ENCODE measurements at regions not wholly inside any gene's neighbourhood (a gene's known extent, or its start where the extent isn't known, plus 50 kb on each side); places are given as distances from the start of the nearest gene placed in this dataset.

DNA sequence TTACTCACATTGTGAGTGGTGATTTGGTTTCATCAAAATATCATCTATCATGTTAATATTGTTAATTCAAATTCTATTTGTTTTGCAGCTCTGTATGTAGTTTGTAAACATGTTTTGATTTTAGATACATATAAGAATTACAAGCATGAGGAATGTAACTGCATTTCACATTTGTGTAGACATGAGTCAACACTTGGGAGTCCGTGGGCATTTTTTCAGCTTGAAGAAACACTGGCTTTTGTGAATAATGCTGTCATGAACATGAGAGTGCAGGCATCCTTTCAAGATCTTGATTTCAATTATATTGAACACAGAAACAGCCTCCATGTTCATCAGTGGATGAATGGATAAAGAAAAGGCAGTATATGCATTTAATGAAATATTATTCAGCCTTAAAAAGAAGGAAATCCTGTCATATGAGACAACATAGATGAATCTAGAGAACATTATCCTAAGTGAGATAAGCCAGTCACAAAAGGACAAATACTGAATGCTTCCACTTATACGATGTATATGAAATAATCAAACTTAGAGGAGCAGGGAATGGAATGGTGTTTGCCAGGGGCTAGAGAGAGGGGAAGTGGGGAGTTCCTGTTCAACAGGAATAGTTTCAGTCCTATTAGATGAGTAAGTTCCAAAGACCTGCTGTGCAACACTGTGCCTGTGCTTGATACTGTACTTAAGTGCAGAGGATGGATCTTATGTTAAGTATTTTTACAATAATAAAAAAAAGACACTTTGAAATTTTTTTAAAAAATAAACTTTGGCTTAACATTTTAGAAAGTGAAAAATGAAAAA lies 194.9 kb downstream of the LRATD1 start:
- TF ChIP-seq, protein P1, sequence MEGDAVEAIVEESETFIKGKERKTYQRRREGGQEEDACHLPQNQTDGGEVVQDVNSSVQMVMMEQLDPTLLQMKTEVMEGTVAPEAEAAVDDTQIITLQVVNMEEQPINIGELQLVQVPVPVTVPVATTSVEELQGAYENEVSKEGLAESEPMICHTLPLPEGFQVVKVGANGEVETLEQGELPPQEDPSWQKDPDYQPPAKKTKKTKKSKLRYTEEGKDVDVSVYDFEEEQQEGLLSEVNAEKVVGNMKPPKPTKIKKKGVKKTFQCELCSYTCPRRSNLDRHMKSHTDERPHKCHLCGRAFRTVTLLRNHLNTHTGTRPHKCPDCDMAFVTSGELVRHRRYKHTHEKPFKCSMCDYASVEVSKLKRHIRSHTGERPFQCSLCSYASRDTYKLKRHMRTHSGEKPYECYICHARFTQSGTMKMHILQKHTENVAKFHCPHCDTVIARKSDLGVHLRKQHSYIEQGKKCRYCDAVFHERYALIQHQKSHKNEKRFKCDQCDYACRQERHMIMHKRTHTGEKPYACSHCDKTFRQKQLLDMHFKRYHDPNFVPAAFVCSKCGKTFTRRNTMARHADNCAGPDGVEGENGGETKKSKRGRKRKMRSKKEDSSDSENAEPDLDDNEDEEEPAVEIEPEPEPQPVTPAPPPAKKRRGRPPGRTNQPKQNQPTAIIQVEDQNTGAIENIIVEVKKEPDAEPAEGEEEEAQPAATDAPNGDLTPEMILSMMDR (IDR thresholded peaks at IDR 0.05) = no peak
- TF ChIP-seq MEF2A (IDR thresholded peaks at IDR 0.05; ENCODE audit: borderline replicate concordance, low read depth) (no peak), POLR2AphosphoS5 (IDR thresholded peaks at IDR 0.05; ENCODE audit: low read depth, low read length) (no peak), SMC3 (IDR thresholded peaks at IDR 0.05; ENCODE audit: low read depth, low read length) (no peak), JUND (IDR thresholded peaks at IDR 0.05) (no peak), RFX5 (IDR thresholded peaks at IDR 0.05; ENCODE audit: low read length) (no peak), RAD21 (IDR thresholded peaks at IDR 0.05; ENCODE audit: low read length) (no peak), CHD2 (IDR thresholded peaks at IDR 0.05; ENCODE audit: low read length, partially characterized antibody) (no peak), SIN3A (IDR thresholded peaks at IDR 0.05; ENCODE audit: borderline replicate concordance, low read depth, low read length) (no peak), EP300 (IDR thresholded peaks at IDR 0.05; ENCODE audit: borderline replicate concordance in 1 of 2, low read depth in 1 of 2, low read length in 1 of 2) (no peak), TAF1 (IDR thresholded peaks at IDR 0.05; ENCODE audit: borderline replicate concordance, low read depth, low read length) (no peak)
- TF ChIP-seq, protein P2, sequence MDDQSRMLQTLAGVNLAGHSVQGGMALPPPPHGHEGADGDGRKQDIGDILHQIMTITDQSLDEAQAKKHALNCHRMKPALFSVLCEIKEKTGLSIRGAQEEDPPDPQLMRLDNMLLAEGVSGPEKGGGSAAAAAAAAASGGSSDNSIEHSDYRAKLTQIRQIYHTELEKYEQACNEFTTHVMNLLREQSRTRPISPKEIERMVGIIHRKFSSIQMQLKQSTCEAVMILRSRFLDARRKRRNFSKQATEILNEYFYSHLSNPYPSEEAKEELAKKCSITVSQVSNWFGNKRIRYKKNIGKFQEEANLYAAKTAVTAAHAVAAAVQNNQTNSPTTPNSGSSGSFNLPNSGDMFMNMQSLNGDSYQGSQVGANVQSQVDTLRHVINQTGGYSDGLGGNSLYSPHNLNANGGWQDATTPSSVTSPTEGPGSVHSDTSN (IDR thresholded peaks at IDR 0.05) = no peak
- TF ChIP-seq, protein P3, sequence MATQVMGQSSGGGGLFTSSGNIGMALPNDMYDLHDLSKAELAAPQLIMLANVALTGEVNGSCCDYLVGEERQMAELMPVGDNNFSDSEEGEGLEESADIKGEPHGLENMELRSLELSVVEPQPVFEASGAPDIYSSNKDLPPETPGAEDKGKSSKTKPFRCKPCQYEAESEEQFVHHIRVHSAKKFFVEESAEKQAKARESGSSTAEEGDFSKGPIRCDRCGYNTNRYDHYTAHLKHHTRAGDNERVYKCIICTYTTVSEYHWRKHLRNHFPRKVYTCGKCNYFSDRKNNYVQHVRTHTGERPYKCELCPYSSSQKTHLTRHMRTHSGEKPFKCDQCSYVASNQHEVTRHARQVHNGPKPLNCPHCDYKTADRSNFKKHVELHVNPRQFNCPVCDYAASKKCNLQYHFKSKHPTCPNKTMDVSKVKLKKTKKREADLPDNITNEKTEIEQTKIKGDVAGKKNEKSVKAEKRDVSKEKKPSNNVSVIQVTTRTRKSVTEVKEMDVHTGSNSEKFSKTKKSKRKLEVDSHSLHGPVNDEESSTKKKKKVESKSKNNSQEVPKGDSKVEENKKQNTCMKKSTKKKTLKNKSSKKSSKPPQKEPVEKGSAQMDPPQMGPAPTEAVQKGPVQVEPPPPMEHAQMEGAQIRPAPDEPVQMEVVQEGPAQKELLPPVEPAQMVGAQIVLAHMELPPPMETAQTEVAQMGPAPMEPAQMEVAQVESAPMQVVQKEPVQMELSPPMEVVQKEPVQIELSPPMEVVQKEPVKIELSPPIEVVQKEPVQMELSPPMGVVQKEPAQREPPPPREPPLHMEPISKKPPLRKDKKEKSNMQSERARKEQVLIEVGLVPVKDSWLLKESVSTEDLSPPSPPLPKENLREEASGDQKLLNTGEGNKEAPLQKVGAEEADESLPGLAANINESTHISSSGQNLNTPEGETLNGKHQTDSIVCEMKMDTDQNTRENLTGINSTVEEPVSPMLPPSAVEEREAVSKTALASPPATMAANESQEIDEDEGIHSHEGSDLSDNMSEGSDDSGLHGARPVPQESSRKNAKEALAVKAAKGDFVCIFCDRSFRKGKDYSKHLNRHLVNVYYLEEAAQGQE (IDR thresholded peaks at IDR 0.05; ENCODE audit: low read depth, low read length) = no peak
- TF ChIP-seq, protein P4, sequence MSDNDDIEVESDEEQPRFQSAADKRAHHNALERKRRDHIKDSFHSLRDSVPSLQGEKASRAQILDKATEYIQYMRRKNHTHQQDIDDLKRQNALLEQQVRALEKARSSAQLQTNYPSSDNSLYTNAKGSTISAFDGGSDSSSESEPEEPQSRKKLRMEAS (IDR thresholded peaks at IDR 0.05; ENCODE audit: low read depth) = no peak

Measured in SK-N-SH (cell line).